ENCODE measurements at regions not wholly inside any gene's neighbourhood (a gene's known extent, or its start where the extent isn't known, plus 50 kb on each side); places are given as distances from the start of the nearest gene placed in this dataset.
A peak's percentile ranks its signal among the peaks of the same experiment; 100 is the strongest.

DNA sequence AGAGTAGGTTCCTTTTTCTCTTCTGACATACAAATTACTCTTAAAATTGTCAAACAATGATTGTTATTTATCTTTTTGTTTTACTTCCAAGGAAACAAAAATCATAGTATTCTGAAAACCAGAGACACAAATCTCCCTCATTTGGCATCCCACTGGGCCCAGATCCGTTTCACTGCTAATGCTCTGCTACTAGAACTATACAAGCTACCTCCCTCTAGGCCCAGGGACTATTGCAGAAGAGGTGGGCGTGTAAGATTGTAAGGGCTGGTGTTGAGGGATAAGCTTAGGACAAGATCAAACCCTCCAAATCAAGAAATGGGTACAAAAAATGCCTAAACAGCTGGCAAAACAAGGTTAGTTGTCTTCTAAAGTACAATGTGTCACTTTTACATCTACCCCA lies 928.9 kb upstream of the CDH10 start:
- Histone ChIP-seq H3K27ac (ENCODE audit: low read depth in 2 of 2, low read length in 2 of 2) (no peak overlapping the region), H3K9me3 (ENCODE audit: control insufficient read depth in 2 of 3, insufficient read depth in 1 of 3, low read length in 3 of 3) (no peaks in the 10 kb centered on the region), H3K4me1 (ENCODE audit: control insufficient read depth in 2 of 3, insufficient read depth in 2 of 3, low read depth in 1 of 3, low read length in 3 of 3) (no peaks in the 10 kb centered on the region), H3K9ac (ENCODE audit: low read length in 3 of 3) (no peak overlapping the region), H3K4me3 (ENCODE audit: low read length in 3 of 3) (no peak overlapping the region), H3K27me3 (ENCODE audit: control insufficient read depth, insufficient read depth, low read length) (no peaks in the 10 kb centered on the region), H3K36me3 (ENCODE audit: control insufficient read depth in 2 of 3, insufficient read depth in 3 of 3, low read length in 3 of 3) (no peaks in the 10 kb centered on the region)
- TF ChIP-seq CTCF (IDR thresholded peaks at IDR 0.05; ENCODE audit: borderline replicate concordance, extremely low read depth, insufficient read depth): no peak
- no peak for FAIRE-seq
- intact Hi-C loops (cut with DNase I): no loop called here
- no peak for DNase-seq

DNA sequence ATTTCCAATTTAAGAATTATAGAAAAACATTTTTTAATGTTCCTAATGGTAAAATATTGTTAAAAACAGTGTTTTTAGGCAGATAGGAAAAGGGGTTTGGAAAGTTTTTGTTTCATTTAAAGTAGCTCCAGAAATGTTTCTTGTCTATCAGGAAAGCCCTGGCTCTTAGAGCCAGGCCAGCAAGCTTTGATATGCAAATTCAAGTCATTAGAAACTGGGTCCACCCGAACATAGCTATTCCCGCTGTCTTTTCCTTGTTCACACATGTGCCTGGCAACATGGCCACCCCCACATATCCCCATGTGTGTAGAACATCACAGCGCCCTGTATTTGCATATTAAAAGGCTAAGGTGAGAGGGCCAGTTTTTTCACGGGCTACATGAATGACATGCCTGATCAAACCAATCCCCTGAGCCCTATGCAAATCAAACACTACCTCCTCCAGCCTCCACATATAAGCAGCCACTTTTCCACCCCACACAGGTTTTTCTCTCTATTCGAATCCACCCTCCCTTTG lies 925.3 kb upstream of the CDH10 start:
- Histone ChIP-seq H3K36me3 (ENCODE audit: control insufficient read depth in 2 of 3, insufficient read depth in 3 of 3, low read length in 3 of 3) (no peaks in the 10 kb centered on the region), H3K4me1 (ENCODE audit: control insufficient read depth in 2 of 3, insufficient read depth in 2 of 3, low read depth in 1 of 3, low read length in 3 of 3) (no peaks in the 10 kb centered on the region), H3K27me3 (ENCODE audit: control insufficient read depth, insufficient read depth, low read length) (no peaks in the 10 kb centered on the region), H3K9ac (ENCODE audit: low read length in 3 of 3) (no peak overlapping the region), H3K4me3 (ENCODE audit: low read length in 3 of 3) (no peak overlapping the region), H3K9me3 (ENCODE audit: control insufficient read depth in 2 of 3, insufficient read depth in 1 of 3, low read length in 3 of 3) (no peaks in the 10 kb centered on the region), H3K27ac (ENCODE audit: low read depth in 2 of 2, low read length in 2 of 2) (no peak overlapping the region)
- FAIRE-seq (no peak), DNase-seq (no peak)
- intact Hi-C loops (cut with DNase I): no loop called here
- TF ChIP-seq CTCF (IDR thresholded peaks at IDR 0.05; ENCODE audit: borderline replicate concordance, extremely low read depth, insufficient read depth): no peak

GRCh38 chr5:25568989-25569625 lies 924.3 kb upstream of the CDH10 start:
- H3K4me1 ChIP-seq (ENCODE audit: control insufficient read depth in 2 of 3, insufficient read depth in 2 of 3, low read depth in 1 of 3, low read length in 3 of 3): no peaks in the 10 kb centered on the region
- H3K9ac ChIP-seq (ENCODE audit: low read length in 3 of 3): no peak overlapping the region
- H3K9me3 ChIP-seq (ENCODE audit: control insufficient read depth in 2 of 3, insufficient read depth in 1 of 3, low read length in 3 of 3): peaks cover 0 to 3% (median 0%) of the 10 kb centered on the region in 3 donors
- TF ChIP-seq CTCF (IDR thresholded peaks at IDR 0.05; ENCODE audit: borderline replicate concordance, extremely low read depth, insufficient read depth): no peak
- no peaks in the 10 kb centered on the region for H3K27me3 ChIP-seq (ENCODE audit: control insufficient read depth, insufficient read depth, low read length)
- intact Hi-C loops (cut with DNase I): no loop called here
- no peaks in the 10 kb centered on the region for H3K36me3 ChIP-seq (ENCODE audit: control insufficient read depth in 2 of 3, insufficient read depth in 3 of 3, low read length in 3 of 3)
- DNase-seq: no peak
- no peak overlapping the region for H3K27ac ChIP-seq (ENCODE audit: low read depth in 2 of 2, low read length in 2 of 2)
- no peak overlapping the region for H3K4me3 ChIP-seq (ENCODE audit: low read length in 3 of 3)
- FAIRE-seq: no peak

DNA sequence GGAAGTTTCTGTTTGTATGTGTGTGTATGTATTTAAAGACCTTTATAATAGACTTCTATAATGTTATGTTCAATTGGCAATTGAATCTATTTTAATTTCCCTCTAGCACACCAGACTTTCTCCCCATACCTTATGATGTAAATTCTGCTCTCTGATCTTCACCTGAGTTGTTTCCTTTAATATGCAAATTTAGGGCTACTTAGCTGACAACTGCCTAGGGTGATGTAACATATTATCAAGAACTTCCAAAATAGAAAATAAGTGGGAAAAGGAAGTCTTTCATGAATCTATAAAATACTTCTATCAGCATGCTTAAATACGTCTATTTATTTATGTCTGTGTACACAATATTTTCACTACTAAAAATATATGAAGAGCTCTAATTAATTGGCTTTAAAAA lies 923.5 kb upstream of the CDH10 start:
- peak; percentile 11 for FAIRE-seq
- TF ChIP-seq CTCF (IDR thresholded peaks at IDR 0.05; ENCODE audit: borderline replicate concordance, extremely low read depth, insufficient read depth): no peak
- no peaks in the 10 kb centered on the region for H3K27me3 ChIP-seq (ENCODE audit: control insufficient read depth, insufficient read depth, low read length)
- no peak overlapping the region for H3K4me3 ChIP-seq (ENCODE audit: low read length in 3 of 3)
- intact Hi-C loops (cut with DNase I): no loop called here
- H3K27ac ChIP-seq (ENCODE audit: low read depth in 2 of 2, low read length in 2 of 2): no peak overlapping the region
- no peak overlapping the region for H3K9ac ChIP-seq (ENCODE audit: low read length in 3 of 3)
- no peaks in the 10 kb centered on the region for H3K36me3 ChIP-seq (ENCODE audit: control insufficient read depth in 2 of 3, insufficient read depth in 3 of 3, low read length in 3 of 3)
- no peaks in the 10 kb centered on the region for H3K4me1 ChIP-seq (ENCODE audit: control insufficient read depth in 2 of 3, insufficient read depth in 2 of 3, low read depth in 1 of 3, low read length in 3 of 3)
- peaks cover 0 to 4% (median 0%) of the 10 kb centered on the region in 3 donors for H3K9me3 ChIP-seq (ENCODE audit: control insufficient read depth in 2 of 3, insufficient read depth in 1 of 3, low read length in 3 of 3)
- DNase-seq: no peak
